Esophagus muscularis mucosa (tissue), 4 donors: ENCODE measurements at regions not wholly inside any gene's neighbourhood (a gene's known extent, or its start where the extent isn't known, plus 50 kb on each side); places are given as distances from the start of the nearest gene placed in this dataset.

ENCODE experiments used
- DNase-seq: peaks from one replicate; pipeline ENCODE4 v3.0.0-alpha.2; 2017; ENCODE audit errors: extremely low spot score
- H3K27ac ChIP-seq, 4 donors: fragments of 200-600 bp; sonication (generic); replicated peaks in 1 of 4; 1 replicate in 3 of 4; 2 replicates in 1 of 4; pipeline ENCODE4 v1.5.1; 2016 to 2019; ENCODE audit warnings: mild to moderate bottlenecking in 1 of 4
- H3K27me3 ChIP-seq, 4 donors: fragments of 200-600 bp; sonication (generic); one replicate each; pipeline versions ENCODE4 v1.5.1 to v1.6.0; 2016 to 2019
- H3K36me3 ChIP-seq, 4 donors: fragments of 200-600 bp; sonication (generic); one replicate each; pipeline ENCODE4 v1.5.1; 2016 to 2019
- H3K4me1 ChIP-seq, 4 donors: fragments of 200-600 bp; sonication (generic); one replicate each; pipeline ENCODE4 v1.5.1; 2016 to 2019
- H3K4me3 ChIP-seq, 4 donors: fragments of 200-600 bp; sonication (generic); 1 replicate in 2 of 4; 2 replicates in 2 of 4; pipeline ENCODE4 v1.5.1; 2016 to 2019; ENCODE audit warnings: mild to moderate bottlenecking in 4 of 4, moderate library complexity in 1 of 4
- H3K9me3 ChIP-seq, 4 donors: fragments of 200-600 bp; sonication (generic); 1 replicate in 3 of 4; 2 replicates in 1 of 4; pipeline ENCODE4 v1.5.1; 2016 to 2019
- CTCF ChIP-seq, 3 experiments: fragments of 200-600 bp in 2 of 3; fragments of 450-650 bp in 1 of 3; sonication (generic) in 2 of 3; IDR thresholded peaks; one replicate each; pipeline ENCODE4 v1.5.1; 2017 to 2019; ENCODE audit warnings: antibody characterized with exemption in 3 of 3, mild to moderate bottlenecking in 2 of 3, moderate library complexity in 1 of 3
- EP300 ChIP-seq: sonication (generic); formaldehyde crosslinking; IDR thresholded peaks from one replicate; pipeline ENCODE4 v1.6.1; 2017; ENCODE audit warnings: antibody characterized with exemption
- POLR2A ChIP-seq: fragments of 450-650 bp; IDR thresholded peaks from one replicate; pipeline ENCODE4 v1.6.1; 2017; ENCODE audit warnings: antibody characterized with exemption, moderate library complexity, mild to moderate bottlenecking, low read depth
- POLR2AphosphoS5 ChIP-seq, 2 donors: sonication (generic); formaldehyde crosslinking; IDR thresholded peaks; one replicate each; pipeline ENCODE4 v1.6.1; 2017; ENCODE audit warnings: antibody characterized with exemption in 2 of 2
- WGBS: methylation state at CpG from one replicate; pipeline ENCODE4 v1.1.5; 2018; 5-methylcytosine and 5-hydroxymethylcytosine counted together
- intact Hi-C: fragments of 100-400 bp; cut with DNase I; formaldehyde crosslinking; loops from one replicate; pipeline ENCODE4 v1.15.1; 2023

DNA sequence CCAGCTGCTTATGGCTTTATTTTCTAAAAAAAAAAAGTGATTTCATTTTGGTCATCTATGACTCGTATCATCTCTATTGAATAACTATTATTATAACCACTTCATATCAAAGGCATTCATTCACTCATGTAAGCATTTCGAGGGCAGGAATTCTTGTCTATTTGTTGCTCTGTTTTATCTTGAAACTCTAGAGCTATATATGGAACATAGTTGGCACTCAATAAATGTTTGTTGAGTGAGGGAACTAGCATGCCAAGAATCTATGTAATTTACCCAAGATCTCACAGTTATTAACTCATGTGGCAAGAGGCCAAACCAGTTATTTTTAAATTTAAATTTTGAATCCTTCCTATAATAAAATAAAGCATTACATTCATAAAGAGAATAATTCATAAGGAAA is 470.1 kb downstream of the TMX3 start:
- no peak for DNase-seq
- intact Hi-C loops = no loop called here
- no peak overlapping the region for H3K27ac ChIP-seq
- no peaks in the 10 kb centered on the region for H3K9me3 ChIP-seq
- no peaks in the 10 kb centered on the region for H3K36me3 ChIP-seq
- H3K4me1 ChIP-seq = no peaks in the 10 kb centered on the region
- H3K4me3 ChIP-seq = no peak overlapping the region
- no peaks in the 10 kb centered on the region for H3K27me3 ChIP-seq
- TF ChIP-seq CTCF (IDR thresholded peaks at IDR 0.05) (no peak), EP300 (no peak)
- 48% methylated on average over 2 of the region's 2 CpGs for WGBS

GRCh38 chr18:68241881-68242280 is 473.0 kb downstream of the TMX3 start:
- intact Hi-C loops = no loop called here
- H3K9me3 ChIP-seq = no peaks in the 10 kb centered on the region
- H3K36me3 ChIP-seq = no peaks in the 10 kb centered on the region
- no peak overlapping the region for H3K4me3 ChIP-seq
- no peaks in the 10 kb centered on the region for H3K27me3 ChIP-seq
- H3K4me1 ChIP-seq = no peaks in the 10 kb centered on the region
- H3K27ac ChIP-seq = no peak overlapping the region
- TF ChIP-seq POLR2AphosphoS5 (IDR thresholded peaks at IDR 0.05) (no peak), POLR2A (no peak), EP300 (no peak), CTCF (IDR thresholded peaks at IDR 0.05) (no peak)
- no peak for DNase-seq

GRCh38 chr18:68234676-68235075 is 480.2 kb downstream of the TMX3 start:
- no peaks in the 10 kb centered on the region for H3K9me3 ChIP-seq
- no peak overlapping the region for H3K27ac ChIP-seq
- no peak overlapping the region for H3K4me3 ChIP-seq
- TF ChIP-seq CTCF (IDR thresholded peaks at IDR 0.05) = no peak
- 37% methylated on average over 2 of the region's 2 CpGs for WGBS
- H3K27me3 ChIP-seq = no peaks in the 10 kb centered on the region
- intact Hi-C loops = no loop called here
- DNase-seq = no peak
- H3K4me1 ChIP-seq = no peaks in the 10 kb centered on the region
- no peaks in the 10 kb centered on the region for H3K36me3 ChIP-seq

GRCh38 chr18:68234131-68234530 is 480.8 kb downstream of the TMX3 start:
- WGBS = 85% methylated on average over 1 of the region's 1 CpG
- no peaks in the 10 kb centered on the region for H3K36me3 ChIP-seq
- H3K4me1 ChIP-seq = no peaks in the 10 kb centered on the region
- H3K4me3 ChIP-seq = no peak overlapping the region
- H3K27me3 ChIP-seq = no peaks in the 10 kb centered on the region
- no peak overlapping the region for H3K27ac ChIP-seq
- intact Hi-C loops = no loop called here
- no peak for TF ChIP-seq EP300
- TF ChIP-seq CTCF (IDR thresholded peaks at IDR 0.05) = no peak
- no peak for TF ChIP-seq POLR2AphosphoS5 (IDR thresholded peaks at IDR 0.05)
- TF ChIP-seq POLR2A = no peak
- no peak for DNase-seq
- no peaks in the 10 kb centered on the region for H3K9me3 ChIP-seq

- 100% methylated on average over 1 of the region's 1 CpG for WGBS
- intact Hi-C loops = no loop called here
- H3K4me3 ChIP-seq = no peak overlapping the region
- TF ChIP-seq POLR2AphosphoS5 (IDR thresholded peaks at IDR 0.05) (no peak), CTCF (IDR thresholded peaks at IDR 0.05) (no peak)
- no peaks in the 10 kb centered on the region for H3K36me3 ChIP-seq
- no peaks in the 10 kb centered on the region for H3K27me3 ChIP-seq
- H3K27ac ChIP-seq = no peak overlapping the region
- no peaks in the 10 kb centered on the region for H3K9me3 ChIP-seq
- DNase-seq = no peak
- H3K4me1 ChIP-seq = no peaks in the 10 kb centered on the region
These were observed 481.9 kb downstream of the TMX3 start for GRCh38 chr18:68233018-68233417.
